Erythroblast (primary cell): ENCODE measurements at regions not wholly inside any gene's neighbourhood (a gene's known extent, or its start where the extent isn't known, plus 50 kb on each side); places are given as distances from the start of the nearest gene placed in this dataset.

Experiments
- GATA1 ChIP-seq: IDR thresholded peaks from 2 replicates; pipeline ENCODE4 v1.6.1; 2011; ENCODE audit warnings: low read depth, mild to moderate bottlenecking, control low read depth, low read length, moderate library complexity
- POLR2A ChIP-seq: IDR thresholded peaks from 2 replicates; pipeline ENCODE4 v1.6.1; 2011; ENCODE audit warnings: mild to moderate bottlenecking, low read length

GRCh38 chr10:85032981-85033380 is 704.6 kb downstream of the CCSER2 start:
- TF ChIP-seq POLR2A (no peak), GATA1 (no peak)
